ENCODE measurements at regions not wholly inside any gene's neighbourhood (a gene's known extent, or its start where the extent isn't known, plus 50 kb on each side); places are given as distances from the start of the nearest gene placed in this dataset.

GRCh38 chr3:120850381-120851295 lies 57.4 kb upstream of the STXBP5L start:
- TF ChIP-seq CTCF (IDR thresholded peaks at IDR 0.05; ENCODE audit: low read depth, low read length) (no peak), EZH2phosphoT487 (IDR thresholded peaks at IDR 0.05; ENCODE audit: low read depth) (no peak)

Data from OCI-LY3 (cell line).